GM19372 (cell line): ENCODE measurements at regions not wholly inside any gene's neighbourhood (a gene's known extent, or its start where the extent isn't known, plus 50 kb on each side); places are given as distances from the start of the nearest gene placed in this dataset.

Experiments
- ATAC-seq: cut with Tn5 transposase; IDR thresholded peaks from one replicate; pipeline ENCODE4 v1.9.1; 2021; ENCODE audit warnings: mild to moderate bottlenecking, low read depth, moderate library complexity; ENCODE audit not compliant: unreplicated experiment

- no peak for ATAC-seq
These were observed 85.6 kb upstream of the FMN2 start for GRCh38 chr1:240005997-240006650.

- no peak for ATAC-seq
These were observed 83.4 kb upstream of the FMN2 start for GRCh38 chr1:240008298-240008697.

DNA sequence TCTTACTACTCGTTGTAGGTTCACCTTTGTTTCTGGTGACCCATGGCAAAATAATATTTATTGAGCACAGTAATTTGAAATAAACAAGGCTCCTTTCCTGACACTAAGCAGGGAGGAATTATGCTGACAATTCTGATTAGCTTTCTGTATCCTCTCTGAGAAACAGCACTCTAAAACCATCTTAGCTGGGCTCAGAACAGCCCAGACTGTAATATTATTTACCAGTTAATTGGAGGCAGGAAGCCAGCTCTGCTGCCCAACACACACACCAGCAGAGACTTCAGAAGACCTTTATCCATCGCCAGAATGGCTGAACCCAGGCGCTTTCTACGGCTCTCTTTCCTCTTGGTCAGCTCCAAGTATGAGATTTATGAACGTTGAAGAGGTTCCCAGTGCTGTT is 77.6 kb upstream of the FMN2 start:
- no peak for ATAC-seq

GRCh38 chr1:240018617-240019016 is 73.1 kb upstream of the FMN2 start:
- no peak for ATAC-seq

GRCh38 chr1:240019524-240019923 is 72.2 kb upstream of the FMN2 start:
- ATAC-seq, result no peak

DNA sequence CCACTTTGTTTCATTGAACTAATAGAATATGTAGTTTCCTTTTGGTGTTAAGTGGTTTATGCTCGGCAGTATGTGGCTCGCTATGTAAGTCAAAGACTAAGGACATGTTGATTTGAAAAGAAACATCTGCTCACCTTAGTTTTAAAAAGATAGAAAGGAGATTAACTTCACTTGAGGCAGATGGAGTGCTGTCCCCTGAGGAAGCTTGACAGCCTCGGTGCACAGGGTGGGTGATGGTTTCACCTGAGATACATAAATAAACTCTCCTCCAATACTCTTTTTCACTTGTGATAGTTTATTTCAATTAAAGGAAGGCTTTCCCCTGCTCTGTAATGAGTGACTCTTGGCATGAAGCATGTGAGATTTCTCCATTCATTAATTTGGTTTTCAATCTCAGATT is 70.8 kb upstream of the FMN2 start:
- no peak for ATAC-seq

GRCh38 chr1:240021709-240022108 is 70.0 kb upstream of the FMN2 start:
- ATAC-seq, result no peak

- ATAC-seq, result peak; percentile 81
These were observed 64.6 kb upstream of the FMN2 start for GRCh38 chr1:240027059-240027462.

GRCh38 chr1:240029418-240029817 is 62.3 kb upstream of the FMN2 start:
- ATAC-seq, result no peak

- ATAC-seq, result no peak
These were observed 61.4 kb upstream of the FMN2 start for GRCh38 chr1:240030236-240030635.

DNA sequence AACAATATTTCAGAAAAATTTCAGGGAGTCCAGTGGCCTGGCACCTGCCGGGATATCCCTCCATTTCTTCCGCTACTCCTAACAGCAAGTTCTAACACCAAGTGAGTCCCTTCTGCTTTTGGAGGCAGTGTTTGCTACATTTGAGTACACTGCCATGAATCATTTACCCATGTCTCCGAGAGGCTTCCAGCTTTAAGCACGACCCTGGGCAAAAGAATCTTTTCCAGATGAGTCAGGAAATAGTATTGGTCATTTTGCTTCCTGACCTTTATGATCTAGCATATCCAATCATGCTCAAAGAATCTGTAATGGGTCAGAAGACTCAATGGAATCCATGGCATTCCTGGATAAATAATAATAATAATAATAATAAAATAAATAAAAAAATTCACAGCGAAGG is 60.7 kb upstream of the FMN2 start:
- ATAC-seq, result no peak

DNA sequence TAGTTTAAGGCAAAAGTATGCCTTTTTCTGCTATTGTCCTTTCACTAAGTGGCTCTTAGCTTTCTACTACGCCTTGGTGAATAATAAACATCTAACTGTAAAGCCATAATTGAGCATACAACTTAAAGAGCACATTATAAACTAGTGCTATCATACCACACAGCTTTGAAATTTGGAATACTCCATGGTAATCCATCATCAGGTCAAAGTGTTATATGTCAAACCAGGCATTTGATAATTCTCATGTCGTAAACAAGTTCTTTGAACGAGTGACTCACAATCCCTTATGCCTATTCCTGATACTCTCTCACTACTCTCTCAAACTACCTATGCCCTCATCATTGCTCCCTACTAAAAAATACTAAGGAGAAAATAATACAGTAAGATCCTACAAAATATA is 60.3 kb upstream of the FMN2 start:
- ATAC-seq, result no peak

GRCh38 chr1:240033406-240033805 is 58.3 kb upstream of the FMN2 start:
- ATAC-seq, result no peak

- ATAC-seq, result no peak
These were observed 55.2 kb upstream of the FMN2 start for GRCh38 chr1:240036526-240036925.
